Thoracic aorta (tissue), 2 donors: ENCODE measurements at regions not wholly inside any gene's neighbourhood (a gene's known extent, or its start where the extent isn't known, plus 50 kb on each side); places are given as distances from the start of the nearest gene placed in this dataset.

Experiments used
- ATAC-seq: fragments of 150-250 bp; one replicate; pipeline ENCODE4 v1.8.0; 2017; ENCODE audit warnings: low read depth; ENCODE audit not compliant: insufficient number of reproducible peaks, low FRiP score
- DNase-seq: peaks from one replicate; pipeline ENCODE4 v3.0.0-alpha.2; 2020; ENCODE audit warnings: low spot score
- H3K27ac ChIP-seq, 2 donors: fragments of 200-600 bp; sonication (generic); 1 replicate in 1 of 2; 2 replicates in 1 of 2; pipeline ENCODE4 v1.5.1; 2016; ENCODE audit warnings: mild to moderate bottlenecking in 2 of 2, moderate library complexity in 2 of 2
- H3K27me3 ChIP-seq: fragments of 200-600 bp; sonication (generic); replicated peaks from 2 replicates; pipeline ENCODE4 v1.6.0; 2016; ENCODE audit warnings: mild to moderate bottlenecking; ENCODE audit not compliant: insufficient read depth
- H3K36me3 ChIP-seq: fragments of 200-600 bp; sonication (generic); one replicate; pipeline ENCODE4 v1.5.1; 2016
- H3K4me1 ChIP-seq, 2 donors: fragments of 200-600 bp; sonication (generic); 1 replicate in 1 of 2; 2 replicates in 1 of 2; pipeline versions ENCODE4 v1.5.1 to v1.6.0; 2016; ENCODE audit warnings: low read depth in 2 of 2, mild to moderate bottlenecking in 1 of 2; ENCODE audit not compliant: control insufficient read depth in 1 of 2
- H3K4me3 ChIP-seq: fragments of 200-600 bp; sonication (generic); 2 replicates; pipeline ENCODE4 v1.5.1; 2016; ENCODE audit warnings: mild to moderate bottlenecking
- H3K9me3 ChIP-seq: fragments of 200-600 bp; sonication (generic); 2 replicates; pipeline ENCODE4 v1.5.1; 2016
- CTCF ChIP-seq: fragments of 200-600 bp; sonication (generic); IDR thresholded peaks from one replicate; pipeline ENCODE4 v1.5.1; 2019; ENCODE audit warnings: antibody characterized with exemption

- no peak overlapping the region for H3K27ac ChIP-seq
- ATAC-seq (no peak), DNase-seq (no peak)
- no peaks in the 10 kb centered on the region for H3K27me3 ChIP-seq
- no peaks in the 10 kb centered on the region for H3K36me3 ChIP-seq
- H3K4me3 ChIP-seq, result no peak overlapping the region
- no peaks in the 10 kb centered on the region for H3K4me1 ChIP-seq
- H3K9me3 ChIP-seq, result no peaks in the 10 kb centered on the region
- no peak for TF ChIP-seq CTCF
Measured at GRCh38 chr4:179977378-179977777, 2265.8 kb upstream of the TENM3 start.

- DNase-seq, result no peak
- Histone ChIP-seq H3K27ac (no peak overlapping the region), H3K36me3 (no peaks in the 10 kb centered on the region), H3K27me3 (no peaks in the 10 kb centered on the region), H3K9me3 (no peaks in the 10 kb centered on the region), H3K4me1 (no peaks in the 10 kb centered on the region), H3K4me3 (no peak overlapping the region)
- TF ChIP-seq CTCF, result no peak
- no peak for ATAC-seq
Measured at GRCh38 chr4:179981161-179981560, 2262.0 kb upstream of the TENM3 start.

GRCh38 chr4:179989975-179990374, 2253.2 kb upstream of the TENM3 start:
- TF ChIP-seq CTCF, result no peak
- Histone ChIP-seq H3K4me3 (no peak overlapping the region), H3K36me3 (no peaks in the 10 kb centered on the region), H3K9me3 (no peaks in the 10 kb centered on the region), H3K27me3 (no peaks in the 10 kb centered on the region), H3K4me1 (no peaks in the 10 kb centered on the region), H3K27ac (no peak overlapping the region)
- DNase-seq (no peak), ATAC-seq (no peak)

- no peak for ATAC-seq
Measured at GRCh38 chr4:180009316-180009715, 2233.9 kb upstream of the TENM3 start.

GRCh38 chr4:180028682-180029081, 2214.5 kb upstream of the TENM3 start:
- H3K36me3 ChIP-seq, result no peaks in the 10 kb centered on the region
- DNase-seq (no peak), ATAC-seq (no peak)
- no peaks in the 10 kb centered on the region for H3K9me3 ChIP-seq
- H3K27me3 ChIP-seq, result no peaks in the 10 kb centered on the region
- H3K4me3 ChIP-seq, result no peak overlapping the region
- no peak for TF ChIP-seq CTCF
- no peak overlapping the region for H3K27ac ChIP-seq
- H3K4me1 ChIP-seq, result no peaks in the 10 kb centered on the region

More at GRCh38 chr4:180009316-180009715, 2233.9 kb upstream of the TENM3 start:
- no peaks in the 10 kb centered on the region for H3K4me1 ChIP-seq
- no peak overlapping the region for H3K27ac ChIP-seq
- no peaks in the 10 kb centered on the region for H3K36me3 ChIP-seq
- TF ChIP-seq CTCF, result no peak
- no peak overlapping the region for H3K4me3 ChIP-seq
- DNase-seq, result no peak
- no peaks in the 10 kb centered on the region for H3K9me3 ChIP-seq
- no peaks in the 10 kb centered on the region for H3K27me3 ChIP-seq
